KMS-11 (cell line): ENCODE measurements at regions not wholly inside any gene's neighbourhood (a gene's known extent, or its start where the extent isn't known, plus 50 kb on each side); places are given as distances from the start of the nearest gene placed in this dataset.

Experiments used
- H2AFZ ChIP-seq: fragments of 200-600 bp; sonication (generic); 2 replicates; pipeline ENCODE4 v1.6.1; 2016; ENCODE audit warnings: antibody characterized with exemption, mixed run types, low read depth
- H3K27ac ChIP-seq: fragments of 200-600 bp; sonication (generic); 2 replicates; pipeline ENCODE4 v1.6.1; 2016; ENCODE audit warnings: mild to moderate bottlenecking, mixed run types
- H3K27me3 ChIP-seq: fragments of 200-600 bp; sonication (generic); 2 replicates; pipeline ENCODE4 v1.6.1; 2017; ENCODE audit warnings: mild to moderate bottlenecking, low read depth, mixed run types, moderate library complexity; ENCODE audit not compliant: insufficient read depth
- H3K36me3 ChIP-seq: fragments of 200-600 bp; sonication (generic); 2 replicates; pipeline ENCODE4 v1.6.1; 2017; ENCODE audit warnings: mild to moderate bottlenecking, mixed run types; ENCODE audit not compliant: insufficient read depth
- H3K4me1 ChIP-seq: fragments of 200-600 bp; sonication (generic); 2 replicates; pipeline ENCODE4 v1.6.1; 2016; ENCODE audit warnings: mild to moderate bottlenecking, low read depth, mixed run types; ENCODE audit not compliant: poor library complexity, severe bottlenecking
- H3K4me2 ChIP-seq: fragments of 200-600 bp; sonication (generic); 2 replicates; pipeline ENCODE4 v1.7.0; 2016; ENCODE audit warnings: mild to moderate bottlenecking, mixed run types
- H3K4me3 ChIP-seq: fragments of 200-600 bp; sonication (generic); IDR thresholded peaks from 2 replicates; pipeline ENCODE4 v1.6.1; 2017; ENCODE audit warnings: low read depth, low read length, mixed read lengths; ENCODE audit not compliant: insufficient read depth
- H3K79me2 ChIP-seq: fragments of 200-600 bp; sonication (generic); 2 replicates; pipeline ENCODE4 v1.6.1; 2016; ENCODE audit warnings: low read depth, mixed run types; ENCODE audit not compliant: insufficient read depth
- H3K9ac ChIP-seq: fragments of 200-600 bp; sonication (generic); 2 replicates; pipeline ENCODE4 v1.6.1; 2016; ENCODE audit warnings: mild to moderate bottlenecking, mixed run types
- H4K20me1 ChIP-seq: fragments of 200-600 bp; sonication (generic); 2 replicates; pipeline ENCODE4 v1.6.1; 2016; ENCODE audit warnings: mild to moderate bottlenecking, mixed run types; ENCODE audit not compliant: insufficient read depth
- CTCF ChIP-seq: fragments of 200-600 bp; sonication (generic); conservative IDR thresholded peaks from 2 replicates; pipeline ENCODE4 v1.6.1; 2017; ENCODE audit warnings: low read depth, mild to moderate bottlenecking, antibody characterized with exemption, low read length, moderate library complexity, mixed read lengths

- no peak overlapping the region for H3K27ac ChIP-seq
- no peak for TF ChIP-seq CTCF
These were observed 1405.7 kb upstream of the ZEB2 start for GRCh38 chr2:145925591-145925990.

GRCh38 chr2:145919477-145919876 is 1399.6 kb upstream of the ZEB2 start:
- TF ChIP-seq CTCF: no peak
- no peaks in the 10 kb centered on the region for H3K79me2 ChIP-seq
- H4K20me1 ChIP-seq: no peaks in the 10 kb centered on the region
- no peak overlapping the region for H3K27ac ChIP-seq
- no peaks in the 10 kb centered on the region for H3K27me3 ChIP-seq
- H3K4me2 ChIP-seq: no peak overlapping the region
- H3K4me3 ChIP-seq: no peak overlapping the region
- no peak overlapping the region for H3K9ac ChIP-seq
- H2AFZ ChIP-seq: no peak overlapping the region
- no peaks in the 10 kb centered on the region for H3K36me3 ChIP-seq
- H3K4me1 ChIP-seq: no peaks in the 10 kb centered on the region

More at GRCh38 chr2:145925591-145925990, 1405.7 kb upstream of the ZEB2 start:
- Histone ChIP-seq H3K79me2 (no peaks in the 10 kb centered on the region), H3K36me3 (no peaks in the 10 kb centered on the region), H3K4me3 (no peak overlapping the region), H3K4me2 (no peak overlapping the region), H3K4me1 (no peaks in the 10 kb centered on the region), H3K27me3 (no peaks in the 10 kb centered on the region), H2AFZ (no peak overlapping the region), H4K20me1 (no peaks in the 10 kb centered on the region), H3K9ac (no peak overlapping the region)

- H4K20me1 ChIP-seq: no peaks in the 10 kb centered on the region
- no peaks in the 10 kb centered on the region for H3K36me3 ChIP-seq
- H3K4me1 ChIP-seq: no peaks in the 10 kb centered on the region
- H3K79me2 ChIP-seq: no peaks in the 10 kb centered on the region
- H2AFZ ChIP-seq: no peak overlapping the region
- TF ChIP-seq CTCF: no peak
- H3K4me3 ChIP-seq: no peak overlapping the region
- H3K27ac ChIP-seq: no peak overlapping the region
- H3K27me3 ChIP-seq: no peaks in the 10 kb centered on the region
- H3K9ac ChIP-seq: no peak overlapping the region
- no peak overlapping the region for H3K4me2 ChIP-seq
These were observed 1399.0 kb upstream of the ZEB2 start for GRCh38 chr2:145918951-145919350.

GRCh38 chr2:145916799-145917198 is 1396.9 kb upstream of the ZEB2 start:
- no peaks in the 10 kb centered on the region for H3K36me3 ChIP-seq
- no peak for TF ChIP-seq CTCF
- no peak overlapping the region for H3K9ac ChIP-seq
- no peaks in the 10 kb centered on the region for H4K20me1 ChIP-seq
- no peaks in the 10 kb centered on the region for H3K27me3 ChIP-seq
- H3K27ac ChIP-seq: no peak overlapping the region
- H3K4me2 ChIP-seq: no peak overlapping the region
- no peak overlapping the region for H2AFZ ChIP-seq
- H3K4me1 ChIP-seq: no peaks in the 10 kb centered on the region
- no peak overlapping the region for H3K4me3 ChIP-seq
- no peaks in the 10 kb centered on the region for H3K79me2 ChIP-seq
